SU-DHL-6 (cell line): ENCODE measurements at regions not wholly inside any gene's neighbourhood (a gene's known extent, or its start where the extent isn't known, plus 50 kb on each side); places are given as distances from the start of the nearest gene placed in this dataset.

ENCODE experiments used
- EZH2phosphoT487 ChIP-seq: fragments of 200-600 bp; sonication (generic), shearing (Covaris generic); conservative IDR thresholded peaks from 2 replicates; pipeline ENCODE4 v1.6.1; 2018; ENCODE audit warnings: mild to moderate bottlenecking, antibody characterized with exemption, low read length, moderate library complexity, mixed read lengths
- TF ChIP-seq, protein P1 (sequence below): fragments of 200-600 bp; sonication (generic); IDR thresholded peaks from one replicate; pipeline ENCODE4 v1.5.1; 2017; ENCODE audit warnings: antibody characterized with exemption, mild to moderate bottlenecking, low read length, moderate library complexity; ENCODE audit not compliant: insufficient read depth, poor library complexity, severe bottlenecking

DNA sequence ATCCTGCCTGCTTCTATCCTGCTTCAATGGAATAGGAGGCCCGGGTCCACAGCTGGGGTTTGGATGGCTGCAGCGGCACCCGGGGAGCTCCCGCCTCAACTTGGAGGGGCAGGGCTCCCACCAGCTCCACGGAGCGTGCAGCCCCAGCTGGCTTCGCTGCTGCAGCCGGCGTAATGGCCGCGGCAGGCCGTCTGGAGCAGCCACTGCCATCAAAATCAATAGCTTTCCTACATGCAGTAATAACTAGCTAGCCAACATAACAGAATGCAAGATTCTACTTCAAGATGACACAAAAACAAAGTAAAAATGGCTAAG lies 154.2 kb upstream of the RMP24 start:
- TF ChIP-seq, protein P1, sequence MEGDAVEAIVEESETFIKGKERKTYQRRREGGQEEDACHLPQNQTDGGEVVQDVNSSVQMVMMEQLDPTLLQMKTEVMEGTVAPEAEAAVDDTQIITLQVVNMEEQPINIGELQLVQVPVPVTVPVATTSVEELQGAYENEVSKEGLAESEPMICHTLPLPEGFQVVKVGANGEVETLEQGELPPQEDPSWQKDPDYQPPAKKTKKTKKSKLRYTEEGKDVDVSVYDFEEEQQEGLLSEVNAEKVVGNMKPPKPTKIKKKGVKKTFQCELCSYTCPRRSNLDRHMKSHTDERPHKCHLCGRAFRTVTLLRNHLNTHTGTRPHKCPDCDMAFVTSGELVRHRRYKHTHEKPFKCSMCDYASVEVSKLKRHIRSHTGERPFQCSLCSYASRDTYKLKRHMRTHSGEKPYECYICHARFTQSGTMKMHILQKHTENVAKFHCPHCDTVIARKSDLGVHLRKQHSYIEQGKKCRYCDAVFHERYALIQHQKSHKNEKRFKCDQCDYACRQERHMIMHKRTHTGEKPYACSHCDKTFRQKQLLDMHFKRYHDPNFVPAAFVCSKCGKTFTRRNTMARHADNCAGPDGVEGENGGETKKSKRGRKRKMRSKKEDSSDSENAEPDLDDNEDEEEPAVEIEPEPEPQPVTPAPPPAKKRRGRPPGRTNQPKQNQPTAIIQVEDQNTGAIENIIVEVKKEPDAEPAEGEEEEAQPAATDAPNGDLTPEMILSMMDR: no peak
- no peak for TF ChIP-seq EZH2phosphoT487
